ENCODE measurements at regions not wholly inside any gene's neighbourhood (a gene's known extent, or its start where the extent isn't known, plus 50 kb on each side); places are given as distances from the start of the nearest gene placed in this dataset.

DNA sequence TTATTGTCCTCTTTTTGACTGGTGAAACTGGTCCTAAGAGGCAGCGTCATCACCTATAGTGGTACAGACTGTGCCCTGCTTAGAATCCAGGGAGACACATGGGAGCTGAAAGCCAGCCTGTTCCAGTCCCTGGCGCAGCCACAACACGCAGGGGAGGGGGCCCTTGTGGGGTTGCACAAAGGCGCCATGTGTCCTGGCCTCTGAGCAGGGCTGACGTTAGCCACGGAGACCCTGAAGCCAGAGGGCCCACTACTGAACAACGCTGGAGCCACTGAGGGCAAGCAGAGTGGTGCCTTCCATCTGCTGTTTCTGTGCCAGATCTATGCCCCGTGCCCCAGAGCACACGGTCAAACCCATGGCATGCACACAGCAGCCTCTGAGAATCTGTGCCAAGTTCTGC lies 147.3 kb downstream of the ACTL7B start:
- Histone ChIP-seq H3K27ac (no peak overlapping the region), H3K4me1 (replicated peaks in 1 of 2) (no peaks in the 10 kb centered on the region), H3K9me3 (replicated peaks in 1 of 3) (no peaks in the 10 kb centered on the region), H3K4me3 (no peak overlapping the region), H3K36me3 (replicated peaks in 1 of 2) (no peaks in the 10 kb centered on the region), H3K27me3 (no peaks in the 10 kb centered on the region)
- TF ChIP-seq, protein P1, sequence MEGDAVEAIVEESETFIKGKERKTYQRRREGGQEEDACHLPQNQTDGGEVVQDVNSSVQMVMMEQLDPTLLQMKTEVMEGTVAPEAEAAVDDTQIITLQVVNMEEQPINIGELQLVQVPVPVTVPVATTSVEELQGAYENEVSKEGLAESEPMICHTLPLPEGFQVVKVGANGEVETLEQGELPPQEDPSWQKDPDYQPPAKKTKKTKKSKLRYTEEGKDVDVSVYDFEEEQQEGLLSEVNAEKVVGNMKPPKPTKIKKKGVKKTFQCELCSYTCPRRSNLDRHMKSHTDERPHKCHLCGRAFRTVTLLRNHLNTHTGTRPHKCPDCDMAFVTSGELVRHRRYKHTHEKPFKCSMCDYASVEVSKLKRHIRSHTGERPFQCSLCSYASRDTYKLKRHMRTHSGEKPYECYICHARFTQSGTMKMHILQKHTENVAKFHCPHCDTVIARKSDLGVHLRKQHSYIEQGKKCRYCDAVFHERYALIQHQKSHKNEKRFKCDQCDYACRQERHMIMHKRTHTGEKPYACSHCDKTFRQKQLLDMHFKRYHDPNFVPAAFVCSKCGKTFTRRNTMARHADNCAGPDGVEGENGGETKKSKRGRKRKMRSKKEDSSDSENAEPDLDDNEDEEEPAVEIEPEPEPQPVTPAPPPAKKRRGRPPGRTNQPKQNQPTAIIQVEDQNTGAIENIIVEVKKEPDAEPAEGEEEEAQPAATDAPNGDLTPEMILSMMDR (IDR thresholded peaks at IDR 0.05), result no peak
- TF ChIP-seq POLR2A (IDR thresholded peaks at IDR 0.05), result no peak
- intact Hi-C loops (cut with DNase I), result no loop called here
- 78 to 81% (median 78%) methylated on average over 6 to 9 of the region's 9 CpGs for WGBS, 4 donors
- DNase-seq, result peak in 1 of 7 donors; percentile 53

DNA sequence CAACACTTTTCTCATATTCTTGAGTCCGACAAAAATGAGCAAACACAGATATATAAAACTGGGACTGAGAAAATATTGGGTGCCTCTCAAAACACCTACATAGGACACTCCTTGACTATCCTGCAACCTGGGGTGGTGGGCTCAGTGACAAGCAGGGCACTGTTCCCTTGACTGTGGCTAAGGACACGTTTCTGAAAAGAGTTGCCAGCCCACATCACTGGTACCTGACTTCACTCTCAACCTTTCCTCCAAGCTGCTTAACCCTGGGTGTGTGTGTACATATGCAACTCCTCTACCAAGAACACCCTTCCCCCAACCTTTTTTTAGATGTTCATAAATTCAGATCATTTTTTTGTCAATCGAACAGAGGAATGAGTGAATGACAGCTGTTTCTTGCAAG lies 148.7 kb downstream of the ACTL7B start:
- no peak for DNase-seq
- 60 to 79% (median 67%) methylated on average over 3 of the region's 3 CpGs for WGBS, 4 donors
- H3K9me3 ChIP-seq (replicated peaks in 1 of 3), result no peaks in the 10 kb centered on the region
- intact Hi-C loops (cut with DNase I), result no loop called here
- no peak overlapping the region for H3K4me3 ChIP-seq
- no peaks in the 10 kb centered on the region for H3K27me3 ChIP-seq
- TF ChIP-seq POLR2A (IDR thresholded peaks at IDR 0.05), result no peak
- TF ChIP-seq, protein P1 (IDR thresholded peaks at IDR 0.05), result no peak
- no peaks in the 10 kb centered on the region for H3K4me1 ChIP-seq (replicated peaks in 1 of 2)
- no peak overlapping the region for H3K27ac ChIP-seq
- no peaks in the 10 kb centered on the region for H3K36me3 ChIP-seq (replicated peaks in 1 of 2)

DNA sequence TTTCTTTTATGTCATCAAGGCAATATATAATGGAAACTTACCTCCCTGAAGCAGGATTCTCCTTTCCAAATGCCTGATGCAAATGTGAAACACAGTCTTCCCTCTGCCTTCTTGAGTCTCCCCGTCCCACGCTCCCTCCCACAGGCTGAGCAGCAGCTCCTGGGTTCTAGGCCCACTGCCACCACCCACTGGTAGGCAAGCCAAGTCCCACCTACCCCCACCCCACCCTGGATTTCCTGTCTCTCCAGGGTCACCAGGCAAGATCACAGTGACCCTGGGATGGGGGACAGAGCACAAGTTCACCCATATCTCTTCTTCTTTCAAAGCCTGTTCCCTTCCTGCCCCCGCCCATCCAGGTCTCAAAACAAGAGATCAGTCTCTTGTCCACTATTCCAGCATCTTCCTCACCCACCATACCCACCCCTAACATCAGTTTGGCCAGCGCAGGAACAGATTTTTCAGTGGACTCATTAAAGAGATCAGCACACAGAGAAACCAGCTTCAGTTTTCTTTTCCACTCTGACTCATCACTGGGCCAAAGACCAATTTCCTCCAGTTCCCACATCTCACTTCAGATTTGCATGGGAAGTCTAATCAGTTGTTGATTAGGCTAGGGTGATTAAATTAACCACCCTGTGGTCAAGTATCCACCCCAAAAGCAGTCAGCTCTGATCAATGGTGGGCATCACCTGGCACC lies 151.5 kb downstream of the ACTL7B start:
- DNase-seq, result no peak
- H3K9me3 ChIP-seq (replicated peaks in 1 of 3), result no peaks in the 10 kb centered on the region
- 70 to 81% (median 78%) methylated on average over 4 of the region's 4 CpGs for WGBS, 4 donors
- no peaks in the 10 kb centered on the region for H3K27me3 ChIP-seq
- H3K4me1 ChIP-seq (replicated peaks in 1 of 2), result no peaks in the 10 kb centered on the region
- no peak for TF ChIP-seq POLR2A (IDR thresholded peaks at IDR 0.05)
- TF ChIP-seq, protein P1 (IDR thresholded peaks at IDR 0.05), result no peak
- H3K4me3 ChIP-seq, result no peak overlapping the region
- intact Hi-C loops (cut with DNase I), result no loop called here
- H3K36me3 ChIP-seq (replicated peaks in 1 of 2), result no peaks in the 10 kb centered on the region
- no peak overlapping the region for H3K27ac ChIP-seq

- DNase-seq, result no peak
- Histone ChIP-seq H3K9me3 (replicated peaks in 1 of 3) (no peaks in the 10 kb centered on the region), H3K36me3 (replicated peaks in 1 of 2) (no peaks in the 10 kb centered on the region), H3K4me1 (replicated peaks in 1 of 2) (no peaks in the 10 kb centered on the region), H3K4me3 (no peak overlapping the region), H3K27me3 (no peaks in the 10 kb centered on the region), H3K27ac (no peak overlapping the region)
- no peak for TF ChIP-seq POLR2A (IDR thresholded peaks at IDR 0.05)
- TF ChIP-seq, protein P1 (IDR thresholded peaks at IDR 0.05), result no peak
- WGBS, 4 donors, result 75 to 81% (median 78%) methylated on average over 9 of the region's 9 CpGs
- intact Hi-C loops (cut with DNase I), result no loop called here
Measured at GRCh38 chr9:108703429-108703828, 152.4 kb downstream of the ACTL7B start.

All from adrenal gland (tissue), 9 donors.